Gastrocnemius medialis (tissue), 4 donors: ENCODE measurements at regions not wholly inside any gene's neighbourhood (a gene's known extent, or its start where the extent isn't known, plus 50 kb on each side); places are given as distances from the start of the nearest gene placed in this dataset.

Source experiments
- CTCF ChIP-seq, 5 experiments: fragments of 450-650 bp in 3 of 5; fragments of 200-600 bp in 2 of 5; sonication (generic) in 2 of 5; IDR thresholded peaks in 4 of 5; conservative IDR thresholded peaks in 1 of 5; 1 replicate in 4 of 5; 2 replicates in 1 of 5; pipeline ENCODE4 v1.5.1; 2016 to 2019; ENCODE audit warnings: antibody characterized with exemption in 5 of 5, mild to moderate bottlenecking in 3 of 5, moderate library complexity in 3 of 5
- POLR2A ChIP-seq, 2 donors: fragments of 450-650 bp; IDR thresholded peaks; one replicate each; pipeline ENCODE4 v1.6.1; 2017; ENCODE audit warnings: antibody characterized with exemption in 2 of 2, mild to moderate bottlenecking in 2 of 2, moderate library complexity in 2 of 2

DNA sequence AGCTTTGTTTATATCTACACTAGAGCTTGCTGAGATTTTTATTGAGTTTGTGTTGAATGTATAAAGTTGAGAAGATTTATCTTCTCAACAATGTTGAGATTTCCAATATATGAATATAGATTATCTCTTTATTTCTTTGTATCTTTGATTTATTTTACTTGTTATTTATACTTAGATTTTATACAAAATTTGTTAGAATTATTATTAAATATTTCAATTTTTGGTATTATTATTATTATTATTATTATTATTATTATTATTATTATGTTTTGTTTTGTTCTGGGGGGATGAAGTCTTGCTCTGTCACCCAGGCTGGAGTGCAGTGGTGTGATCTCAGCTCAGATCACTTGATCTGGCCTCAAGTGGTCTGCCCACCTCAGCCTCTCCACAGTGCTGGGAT, 322.5 kb downstream of the PPARGC1A start:
- TF ChIP-seq CTCF (IDR thresholded peaks at IDR 0.05 in 4 of 5, conservative IDR thresholded peaks at IDR 0.05 in 1 of 5) = no peak
- no peak for TF ChIP-seq POLR2A (IDR thresholded peaks at IDR 0.05)
